Activated naive CD4-positive, alpha-beta T cell treated with anti-CD3 and anti-CD28 coated beads, Interleukin-2, amount 10 ng/mL, durations not matched to agents 7 days and 5 days (primary cell): ENCODE measurements at regions not wholly inside any gene's neighbourhood (a gene's known extent, or its start where the extent isn't known, plus 50 kb on each side); places are given as distances from the start of the nearest gene placed in this dataset.
"Not testable (repeated sequence)": the region's sequence is repeated elsewhere in the genome, so short reads cannot be mapped to it uniquely, and the experiment has no call there.

Experiments
- CTCF ChIA-PET: fragments of 350-600 bp; sonication (Branson Sonifier 250); formaldehyde crosslinking; loops from one replicate; lab custom pipeline; 2021; ENCODE audit warnings: antibody characterized with exemption; lab: Charles Lee
- DNase-seq: peaks from one replicate; pipeline ENCODE4 v3.0.0-alpha.2; 2020
- H3K27ac Mint-ChIP-seq: one replicate; pipeline ENCODE4 v1.8.0; 2021; ENCODE audit warnings: mild to moderate bottlenecking, moderate library complexity, mixed read lengths
- H3K27me3 Mint-ChIP-seq: one replicate; pipeline ENCODE4 v1.8.0; 2021; ENCODE audit warnings: mild to moderate bottlenecking, mixed read lengths
- H3K36me3 Mint-ChIP-seq: one replicate; pipeline ENCODE4 v1.8.0; 2021; ENCODE audit warnings: mixed read lengths
- H3K4me1 Mint-ChIP-seq: one replicate; pipeline ENCODE4 v1.8.0; 2021; ENCODE audit warnings: mixed read lengths
- H3K4me3 Mint-ChIP-seq: one replicate; pipeline ENCODE4 v1.8.0; 2021; ENCODE audit warnings: mild to moderate bottlenecking, moderate library complexity, mixed read lengths
- H3K9me3 Mint-ChIP-seq: one replicate; pipeline ENCODE4 v1.8.0; 2021; ENCODE audit warnings: mixed read lengths

DNA sequence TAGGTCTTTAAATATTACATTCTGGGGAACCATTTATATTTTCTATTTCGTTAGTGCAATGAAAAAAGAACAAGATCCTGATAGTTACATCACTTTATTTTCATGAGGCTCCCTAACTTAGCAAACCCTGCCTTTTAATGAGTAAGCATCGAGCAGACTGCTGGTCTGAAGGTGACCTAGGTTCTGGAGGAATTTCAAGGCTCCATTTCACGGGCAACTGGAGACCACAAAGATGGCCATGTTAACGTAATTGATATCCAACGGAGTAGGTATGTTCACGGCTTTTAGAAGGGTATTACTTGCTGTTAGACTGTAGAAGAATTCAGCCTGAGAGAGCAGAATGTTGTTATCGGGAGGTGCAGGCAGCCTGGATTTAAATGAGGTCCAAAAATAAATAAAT is 1597.6 kb downstream of the EFNB2 start:
- H3K4me3 Mint-ChIP-seq = no peak overlapping the region
- H3K36me3 Mint-ChIP-seq = no peaks in the 10 kb centered on the region
- no peaks in the 10 kb centered on the region for H3K9me3 Mint-ChIP-seq
- H3K4me1 Mint-ChIP-seq = no peaks in the 10 kb centered on the region
- CTCF ChIA-PET = no interaction called here
- H3K27ac Mint-ChIP-seq = no peak overlapping the region
- H3K27me3 Mint-ChIP-seq = no peaks in the 10 kb centered on the region
- DNase-seq = no peak

DNA sequence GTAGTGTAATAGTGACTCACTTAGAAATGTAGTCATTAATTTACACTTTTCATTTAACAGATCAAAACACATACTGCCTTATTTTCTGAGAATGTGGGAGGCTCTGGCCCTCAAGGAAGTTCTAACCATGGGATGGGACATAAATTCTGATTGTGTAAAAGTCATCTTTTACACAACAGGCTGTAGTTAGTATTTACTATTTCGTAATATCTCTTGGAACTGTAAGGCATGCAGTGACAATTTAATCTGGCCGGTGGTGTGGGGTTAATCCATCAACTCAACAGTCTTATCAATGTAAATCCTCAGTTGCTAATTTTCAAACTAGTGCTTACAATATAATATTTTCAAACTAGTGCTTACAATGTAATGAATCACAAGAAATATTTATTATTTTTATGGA is 1599.2 kb downstream of the EFNB2 start:
- Mint-ChIP-seq H3K27me3 (no peaks in the 10 kb centered on the region), H3K27ac (no peak overlapping the region), H3K4me1 (no peaks in the 10 kb centered on the region), H3K9me3 (no peaks in the 10 kb centered on the region), H3K36me3 (no peaks in the 10 kb centered on the region), H3K4me3 (no peak overlapping the region)
- CTCF ChIA-PET = no interaction called here
- DNase-seq = no peak

DNA sequence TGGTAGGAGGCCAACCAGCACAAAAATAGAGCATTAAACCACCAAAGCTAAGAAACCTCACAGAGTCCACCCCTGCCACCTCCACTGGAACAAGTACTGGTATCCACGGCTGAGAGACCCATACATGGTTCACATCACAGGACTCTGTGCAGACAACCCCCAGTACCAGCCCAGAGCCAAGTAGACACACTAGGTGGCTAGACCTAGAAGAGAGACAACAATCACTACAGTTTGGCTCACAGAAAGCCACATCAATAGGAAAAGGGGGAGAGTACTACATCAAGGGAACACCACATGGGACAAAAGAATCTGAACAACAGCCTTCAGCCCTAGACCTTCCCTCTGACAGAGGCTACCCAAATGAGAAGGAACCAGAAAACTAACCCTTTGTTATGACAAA is 1614.9 kb downstream of the EFNB2 start:
- H3K4me3 Mint-ChIP-seq, CTCF ChIA-PET: not testable (repeated sequence)

DNA sequence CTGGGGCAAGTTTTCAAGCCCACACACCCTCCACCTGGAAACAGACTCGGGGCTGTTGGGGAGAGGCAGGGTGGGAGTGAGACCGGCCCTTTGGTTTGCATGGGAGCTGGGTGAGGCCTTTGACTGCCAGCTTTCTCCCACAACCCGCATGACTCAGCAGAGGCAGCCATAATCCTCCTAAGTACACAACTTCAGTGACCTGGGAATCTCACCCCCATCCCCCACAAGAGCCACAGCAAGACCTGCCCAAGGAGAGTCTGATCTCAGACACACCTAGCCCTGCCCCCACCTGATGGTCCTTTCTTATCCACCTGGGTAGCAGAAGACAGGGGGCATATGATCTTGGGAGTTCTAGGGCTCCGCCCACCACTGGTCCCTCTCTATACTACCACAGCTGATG is 1615.4 kb downstream of the EFNB2 start:
- Mint-ChIP-seq H3K4me1 (no peaks in the 10 kb centered on the region), H3K27ac (no peak overlapping the region), H3K4me3 (no peak overlapping the region), H3K36me3 (no peaks in the 10 kb centered on the region), H3K9me3 (no peaks in the 10 kb centered on the region), H3K27me3 (no peaks in the 10 kb centered on the region)
- CTCF ChIA-PET = no interaction called here
- no peak for DNase-seq

More for the DNA sequence above, 1614.9 kb downstream of the EFNB2 start:
- not testable (repeated sequence) for H3K27ac Mint-ChIP-seq, H3K27me3 Mint-ChIP-seq, H3K36me3 Mint-ChIP-seq, H3K4me1 Mint-ChIP-seq, DNase-seq, H3K9me3 Mint-ChIP-seq

DNA sequence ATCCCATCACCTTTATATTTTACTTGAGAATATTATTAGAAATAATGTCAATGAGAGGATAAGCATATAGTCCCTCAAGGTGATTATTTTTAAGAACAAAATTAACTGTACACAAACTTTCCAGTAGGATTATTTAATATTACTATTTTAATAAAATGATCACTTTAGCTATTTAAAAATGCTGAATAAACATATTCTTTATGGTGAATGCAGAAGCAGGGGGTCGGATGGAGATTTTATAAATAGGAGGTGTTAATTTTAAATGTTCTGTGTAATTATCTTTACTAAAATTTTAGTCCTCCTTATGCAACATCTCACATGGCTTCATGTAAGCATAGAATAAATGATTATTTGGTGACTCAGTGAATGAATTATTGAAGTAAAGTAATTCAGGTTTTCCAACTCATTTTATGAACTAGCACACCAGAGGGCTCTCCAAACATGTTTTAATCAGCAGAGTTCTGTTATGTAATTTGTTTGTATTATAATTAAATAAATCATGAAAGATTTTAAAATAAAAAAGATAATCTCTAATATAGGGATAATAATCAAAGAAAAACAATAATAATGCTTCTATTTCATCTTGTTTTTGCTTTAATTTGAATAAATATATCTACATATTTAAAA is 1635.2 kb downstream of the EFNB2 start:
- CTCF ChIA-PET = no interaction called here
- no peaks in the 10 kb centered on the region for H3K4me1 Mint-ChIP-seq
- no peak overlapping the region for H3K27ac Mint-ChIP-seq
- no peaks in the 10 kb centered on the region for H3K9me3 Mint-ChIP-seq
- H3K4me3 Mint-ChIP-seq = no peak overlapping the region
- DNase-seq = no peak
- no peaks in the 10 kb centered on the region for H3K27me3 Mint-ChIP-seq
- no peaks in the 10 kb centered on the region for H3K36me3 Mint-ChIP-seq

DNA sequence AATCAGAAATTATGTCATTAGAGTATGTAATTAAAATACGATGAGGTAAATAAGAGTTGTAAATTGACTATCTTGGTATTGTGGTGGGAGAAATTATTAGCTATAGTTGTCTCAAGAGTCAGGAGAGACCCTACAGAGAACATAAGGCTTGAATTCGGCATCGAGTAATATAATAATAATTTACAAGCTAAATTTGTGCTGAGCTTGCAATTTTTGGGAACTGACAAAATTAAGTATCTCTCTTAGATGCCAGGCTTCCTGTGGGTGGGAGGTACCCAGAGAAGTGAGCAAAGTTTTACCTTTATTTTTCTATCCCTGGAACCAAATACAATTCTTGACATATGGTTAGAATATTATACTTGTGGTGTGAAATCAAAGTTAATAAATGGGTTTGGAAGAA is 1637.0 kb downstream of the EFNB2 start:
- no peaks in the 10 kb centered on the region for H3K36me3 Mint-ChIP-seq
- no peak overlapping the region for H3K27ac Mint-ChIP-seq
- H3K4me1 Mint-ChIP-seq = no peaks in the 10 kb centered on the region
- H3K9me3 Mint-ChIP-seq = no peaks in the 10 kb centered on the region
- no peak for DNase-seq
- CTCF ChIA-PET = no interaction called here
- no peak overlapping the region for H3K4me3 Mint-ChIP-seq
- H3K27me3 Mint-ChIP-seq = no peaks in the 10 kb centered on the region

DNA sequence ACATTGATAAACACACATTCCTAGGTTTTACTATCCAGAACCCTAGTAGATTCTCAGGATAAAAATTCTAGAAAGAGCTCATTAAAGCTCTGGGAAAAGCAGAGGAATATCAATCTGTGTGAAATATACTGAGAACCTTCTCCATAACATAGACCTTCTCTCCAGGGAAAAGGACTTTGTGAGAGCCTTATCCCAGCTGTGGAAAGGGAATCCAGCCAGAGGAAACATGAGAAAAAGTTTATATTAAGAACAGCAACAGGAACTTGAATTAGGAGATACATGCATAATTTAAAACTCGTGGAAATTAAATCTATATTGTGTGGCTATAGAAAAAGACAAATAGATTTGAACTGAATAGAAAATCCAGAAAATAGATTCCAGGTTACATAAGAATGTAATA is 1639.9 kb downstream of the EFNB2 start:
- H3K4me1 Mint-ChIP-seq = no peaks in the 10 kb centered on the region
- DNase-seq = no peak
- no peaks in the 10 kb centered on the region for H3K36me3 Mint-ChIP-seq
- H3K9me3 Mint-ChIP-seq = no peaks in the 10 kb centered on the region
- H3K4me3 Mint-ChIP-seq = no peak overlapping the region
- CTCF ChIA-PET = no interaction called here
- H3K27me3 Mint-ChIP-seq = no peaks in the 10 kb centered on the region
- H3K27ac Mint-ChIP-seq = no peak overlapping the region

DNA sequence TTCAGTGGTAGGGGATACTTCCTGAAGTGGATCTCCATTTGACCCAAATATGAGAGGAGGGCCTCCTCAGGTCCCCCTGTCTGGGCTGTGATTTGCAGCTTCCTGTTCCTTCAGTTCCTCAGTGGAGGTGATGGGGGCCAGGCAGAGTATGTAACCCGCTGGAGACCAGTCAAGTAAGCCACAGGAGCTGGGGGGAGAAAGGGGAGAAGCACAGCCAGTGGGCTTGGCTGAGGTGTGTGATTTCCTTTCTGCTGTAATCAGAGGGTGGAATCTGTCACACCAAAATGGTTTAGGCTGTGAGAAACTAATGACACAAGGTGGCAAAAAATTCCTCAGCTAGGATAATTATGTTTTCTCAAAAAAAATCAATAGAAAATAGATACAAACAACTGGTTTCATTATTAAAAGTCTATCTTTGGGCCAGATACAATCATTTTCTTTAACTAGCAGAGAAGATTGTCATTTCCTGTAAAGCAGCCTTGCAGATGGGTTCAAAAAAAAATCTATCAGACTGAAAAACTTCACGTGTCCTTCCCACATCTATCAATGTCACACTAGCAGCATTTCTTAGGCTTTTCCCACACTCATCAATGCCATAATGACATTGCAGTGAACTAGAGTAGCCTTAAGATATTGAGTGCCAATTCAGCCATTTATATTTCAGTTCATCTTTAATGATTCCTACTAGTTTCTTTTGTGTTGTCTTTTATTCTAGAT is 1660.3 kb downstream of the EFNB2 start:
- H3K9me3 Mint-ChIP-seq = peaks cover 1% of the 10 kb centered on the region
- no peak overlapping the region for H3K27ac Mint-ChIP-seq
- CTCF ChIA-PET = no interaction called here
- H3K36me3 Mint-ChIP-seq = no peaks in the 10 kb centered on the region
- no peak for DNase-seq
- H3K4me1 Mint-ChIP-seq = peaks cover 3% of the 10 kb centered on the region
- no peaks in the 10 kb centered on the region for H3K27me3 Mint-ChIP-seq
- no peak overlapping the region for H3K4me3 Mint-ChIP-seq

DNA sequence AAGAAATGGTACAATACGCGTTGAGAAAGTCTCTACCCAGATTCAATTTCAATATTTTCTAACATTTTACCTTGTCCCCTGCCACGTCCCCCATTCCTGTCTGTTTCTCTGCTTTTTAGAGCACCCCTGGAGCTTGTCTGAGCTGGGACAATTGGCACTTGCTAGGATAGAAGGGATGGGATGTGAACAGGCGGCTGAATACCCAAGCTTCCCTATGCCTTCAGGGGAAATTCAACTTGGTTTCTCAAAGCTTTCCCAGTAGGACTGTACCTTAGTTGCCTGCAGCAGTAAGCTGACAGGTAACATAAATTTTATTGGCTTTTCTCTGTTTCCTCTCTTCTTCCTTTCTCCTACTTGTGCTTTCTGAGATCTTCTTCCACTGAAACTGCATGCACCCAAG is 1663.3 kb downstream of the EFNB2 start:
- no peak for DNase-seq
- Mint-ChIP-seq H3K9me3 (peaks cover 2% of the 10 kb centered on the region), H3K4me3 (no peak overlapping the region), H3K27me3 (no peaks in the 10 kb centered on the region), H3K36me3 (no peaks in the 10 kb centered on the region), H3K27ac (no peak overlapping the region), H3K4me1 (peaks cover 8% of the 10 kb centered on the region)
- CTCF ChIA-PET = interaction anchor here (0.7 kb wide), 1 partner anchor 30 kb away, joined by 3 read pairs; no protein-coding TSS in a partner anchor

DNA sequence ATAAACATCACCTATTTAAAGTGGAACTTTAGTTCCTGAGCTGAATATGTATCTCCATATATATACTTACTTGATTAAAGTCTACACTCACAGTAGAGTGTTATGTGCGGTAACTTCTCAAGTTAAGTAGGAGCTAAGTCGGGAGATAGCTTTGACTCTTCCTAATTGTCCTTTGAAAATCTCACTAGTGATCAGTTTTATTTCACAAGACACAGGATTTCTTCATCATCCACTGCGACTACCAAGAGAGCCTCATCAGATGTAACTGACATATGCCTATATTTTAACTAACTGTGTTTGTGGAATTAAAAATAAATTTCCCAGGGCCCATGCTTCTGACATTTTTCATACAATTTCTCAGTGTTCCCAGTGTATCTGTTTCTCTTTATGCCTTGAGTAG is 1664.0 kb downstream of the EFNB2 start:
- no peaks in the 10 kb centered on the region for H3K36me3 Mint-ChIP-seq
- peaks cover 2% of the 10 kb centered on the region for H3K9me3 Mint-ChIP-seq
- no peak overlapping the region for H3K4me3 Mint-ChIP-seq
- peaks cover 8% of the 10 kb centered on the region for H3K4me1 Mint-ChIP-seq
- no peak for DNase-seq
- no peaks in the 10 kb centered on the region for H3K27me3 Mint-ChIP-seq
- H3K27ac Mint-ChIP-seq = no peak overlapping the region
- CTCF ChIA-PET = interaction anchor here (0.7 kb wide), 1 partner anchor 30 kb away, joined by 3 read pairs; no protein-coding TSS in a partner anchor

DNA sequence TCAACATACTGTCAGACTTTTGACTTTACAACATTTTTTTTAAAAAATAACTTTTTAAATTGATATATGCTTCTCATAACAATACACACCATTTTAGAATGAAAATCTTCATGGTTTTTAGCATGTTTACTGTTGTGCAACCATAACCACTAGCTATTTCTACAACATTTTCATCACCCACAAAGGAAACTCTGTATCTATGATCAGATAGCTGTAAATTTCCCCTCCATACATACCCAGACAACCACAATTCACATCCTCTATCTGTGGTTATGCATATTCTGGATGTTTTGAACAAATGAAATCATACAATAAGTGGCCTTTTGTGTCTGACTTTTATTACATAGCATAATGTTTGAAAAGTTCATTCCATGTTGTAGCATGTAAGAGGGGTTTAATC is 1666.0 kb downstream of the EFNB2 start:
- H3K27me3 Mint-ChIP-seq = no peaks in the 10 kb centered on the region
- H3K9me3 Mint-ChIP-seq = peaks cover 2% of the 10 kb centered on the region
- H3K36me3 Mint-ChIP-seq = no peaks in the 10 kb centered on the region
- no peak overlapping the region for H3K27ac Mint-ChIP-seq
- H3K4me3 Mint-ChIP-seq = no peak overlapping the region
- no peak for DNase-seq
- peaks cover 5% of the 10 kb centered on the region for H3K4me1 Mint-ChIP-seq
- CTCF ChIA-PET = no interaction called here

DNA sequence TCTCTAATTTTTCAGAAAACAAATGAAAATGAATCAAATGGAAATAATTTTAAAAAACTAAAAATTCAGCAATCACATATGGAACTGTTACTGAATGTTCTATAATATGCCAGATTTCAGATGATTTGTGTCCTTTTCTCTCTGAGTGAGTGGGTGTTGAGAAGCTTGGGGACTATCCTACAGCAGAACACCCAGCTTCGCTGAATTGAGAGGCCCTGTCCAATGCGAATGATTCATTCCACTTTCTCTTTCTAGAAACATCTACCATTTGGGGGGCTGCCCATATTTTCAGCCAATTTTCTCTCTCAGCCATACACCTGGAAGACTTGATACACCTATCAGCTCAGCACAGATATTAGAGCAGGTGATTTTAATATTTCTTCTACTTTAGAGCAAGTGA is 1666.7 kb downstream of the EFNB2 start:
- H3K9me3 Mint-ChIP-seq = peaks cover 2% of the 10 kb centered on the region
- CTCF ChIA-PET = no interaction called here
- DNase-seq = no peak
- H3K27me3 Mint-ChIP-seq = no peaks in the 10 kb centered on the region
- H3K4me1 Mint-ChIP-seq = peaks cover 5% of the 10 kb centered on the region
- H3K36me3 Mint-ChIP-seq = no peaks in the 10 kb centered on the region
- H3K27ac Mint-ChIP-seq = no peak overlapping the region
- no peak overlapping the region for H3K4me3 Mint-ChIP-seq

DNA sequence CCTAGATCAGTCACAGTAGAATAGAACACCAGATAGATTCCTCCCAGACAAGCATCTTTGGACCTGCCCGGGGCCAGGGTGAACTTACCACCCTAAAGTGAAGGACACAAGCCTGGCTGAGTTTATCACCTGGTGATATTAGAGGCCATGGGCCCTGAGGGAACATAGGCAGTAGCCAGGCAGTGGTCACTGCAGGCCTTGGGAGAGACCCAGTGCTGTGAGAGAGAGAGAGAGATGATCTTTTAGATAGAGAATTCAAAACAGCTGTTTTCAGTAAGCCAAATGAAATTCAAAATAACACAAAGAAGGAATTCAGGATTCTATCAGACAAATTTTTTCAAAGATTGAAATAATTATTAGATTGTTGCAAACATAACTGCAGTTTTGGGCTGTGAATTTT is 1679.9 kb downstream of the EFNB2 start:
- Mint-ChIP-seq H3K9me3 (peaks cover 3% of the 10 kb centered on the region), H3K4me1 (no peaks in the 10 kb centered on the region), H3K27ac (no peak overlapping the region), H3K36me3 (no peaks in the 10 kb centered on the region), H3K4me3 (no peak overlapping the region), H3K27me3 (no peaks in the 10 kb centered on the region)
- CTCF ChIA-PET = no interaction called here
- no peak for DNase-seq

DNA sequence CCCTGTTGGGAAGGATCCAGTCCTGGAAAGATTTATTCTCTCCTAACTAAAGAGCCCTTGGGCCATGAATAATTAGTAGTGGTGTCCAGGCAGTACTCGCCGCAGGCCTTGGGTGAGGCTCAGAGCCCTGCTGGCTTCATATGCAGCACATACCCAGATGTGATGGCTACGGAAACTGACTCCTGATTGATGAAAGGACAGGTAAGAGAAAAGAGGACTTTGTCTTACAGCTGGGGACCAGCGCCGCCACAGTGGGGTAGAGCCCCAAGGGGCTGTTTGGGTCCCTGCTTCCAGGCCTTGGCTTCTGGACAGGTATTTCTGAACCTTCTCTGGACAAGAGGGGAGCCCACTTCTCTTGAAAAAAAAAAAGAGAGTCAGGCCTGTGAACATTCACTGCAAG is 1680.8 kb downstream of the EFNB2 start:
- Mint-ChIP-seq H3K9me3 (no peaks in the 10 kb centered on the region), H3K36me3 (no peaks in the 10 kb centered on the region), H3K4me3 (no peak overlapping the region), H3K4me1 (no peaks in the 10 kb centered on the region), H3K27ac (no peak overlapping the region), H3K27me3 (no peaks in the 10 kb centered on the region)
- CTCF ChIA-PET = no interaction called here
- DNase-seq = no peak

DNA sequence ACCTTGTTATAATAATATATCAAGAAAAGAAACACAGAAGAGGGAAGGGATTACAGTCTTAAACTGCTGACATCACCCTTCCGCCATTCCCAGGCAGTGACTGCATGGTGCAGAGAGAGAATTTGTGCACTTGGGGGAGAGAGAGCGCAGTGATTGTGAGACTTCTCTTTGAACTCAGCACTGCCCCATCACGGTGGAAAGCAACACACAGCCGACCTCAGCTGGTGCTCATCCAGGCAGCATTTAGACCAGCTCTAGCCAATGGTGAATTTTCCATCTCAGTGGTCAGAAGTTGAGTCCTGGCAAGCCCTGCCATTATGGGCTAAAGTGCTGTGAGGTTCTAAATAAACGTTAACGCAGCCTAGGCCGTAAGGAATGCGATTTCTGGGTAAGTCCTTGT is 1681.5 kb downstream of the EFNB2 start:
- no peaks in the 10 kb centered on the region for H3K27me3 Mint-ChIP-seq
- H3K9me3 Mint-ChIP-seq = no peaks in the 10 kb centered on the region
- no peak overlapping the region for H3K4me3 Mint-ChIP-seq
- no peaks in the 10 kb centered on the region for H3K36me3 Mint-ChIP-seq
- CTCF ChIA-PET = no interaction called here
- H3K4me1 Mint-ChIP-seq = no peaks in the 10 kb centered on the region
- DNase-seq = no peak
- H3K27ac Mint-ChIP-seq = no peak overlapping the region
